Duodenal mucosa (tissue), 2 donors: ENCODE measurements at regions not wholly inside any gene's neighbourhood (a gene's known extent, or its start where the extent isn't known, plus 50 kb on each side); places are given as distances from the start of the nearest gene placed in this dataset.

Experiments
- H3K27ac ChIP-seq: one replicate; pipeline ENCODE4 v1.7.0; 2013; ENCODE audit warnings: low read depth, low read length
- H3K27me3 ChIP-seq, 2 donors: one replicate each; pipeline ENCODE4 v1.7.0; 2013; ENCODE audit warnings: low read length in 2 of 2, control low read depth in 1 of 2; ENCODE audit not compliant: insufficient read depth in 2 of 2, control insufficient read depth in 1 of 2
- H3K36me3 ChIP-seq, 2 donors: one replicate each; pipeline ENCODE4 v1.7.0; 2013; ENCODE audit warnings: low read length in 2 of 2, control low read depth in 1 of 2; ENCODE audit not compliant: insufficient read depth in 2 of 2, control insufficient read depth in 1 of 2
- H3K4me1 ChIP-seq, 2 donors: one replicate each; pipeline ENCODE4 v1.7.0; 2013; ENCODE audit warnings: low read length in 2 of 2, control low read depth in 1 of 2; ENCODE audit not compliant: insufficient read depth in 2 of 2, control insufficient read depth in 1 of 2
- H3K4me3 ChIP-seq, 2 donors: one replicate each; pipeline ENCODE4 v1.7.0; 2013; ENCODE audit warnings: low read length in 2 of 2, low read depth in 1 of 2
- H3K9ac ChIP-seq, 2 donors: one replicate each; pipeline ENCODE4 v1.7.0; 2013; ENCODE audit warnings: low read length in 2 of 2, low read depth in 1 of 2
- H3K9me3 ChIP-seq, 2 donors: one replicate each; pipeline ENCODE4 v1.7.0; 2013; ENCODE audit warnings: low read length in 2 of 2, control low read depth in 1 of 2; ENCODE audit not compliant: control insufficient read depth in 1 of 2

- no peak overlapping the region for H3K9ac ChIP-seq
- peaks cover 0 to 5% of the 10 kb centered on the region in 2 donors for H3K9me3 ChIP-seq
- no peak overlapping the region for H3K27ac ChIP-seq
- no peaks in the 10 kb centered on the region for H3K4me1 ChIP-seq
- no peaks in the 10 kb centered on the region for H3K36me3 ChIP-seq
- H3K4me3 ChIP-seq, result no peak overlapping the region
- peaks cover 0 to 4% of the 10 kb centered on the region in 2 donors for H3K27me3 ChIP-seq
These were observed 110.0 kb upstream of the FAM204A start for GRCh38 chr10:118452098-118452497.

- H3K4me1 ChIP-seq, result no peaks in the 10 kb centered on the region
- no peaks in the 10 kb centered on the region for H3K36me3 ChIP-seq
- no peak overlapping the region for H3K27ac ChIP-seq
- peaks cover 0 to 5% of the 10 kb centered on the region in 2 donors for H3K9me3 ChIP-seq
- H3K4me3 ChIP-seq, result no peak overlapping the region
- no peak overlapping the region for H3K9ac ChIP-seq
- peaks cover 0 to 4% of the 10 kb centered on the region in 2 donors for H3K27me3 ChIP-seq
These were observed 107.4 kb upstream of the FAM204A start for GRCh38 chr10:118449521-118449920.

- H3K27me3 ChIP-seq, result peaks cover 0 to 4% of the 10 kb centered on the region in 2 donors
- H3K9me3 ChIP-seq, result peaks cover 0 to 5% of the 10 kb centered on the region in 2 donors
- H3K4me3 ChIP-seq, result no peak overlapping the region
- no peak overlapping the region for H3K9ac ChIP-seq
- no peaks in the 10 kb centered on the region for H3K4me1 ChIP-seq
- H3K27ac ChIP-seq, result no peak overlapping the region
- H3K36me3 ChIP-seq, result no peaks in the 10 kb centered on the region
These were observed 106.6 kb upstream of the FAM204A start for GRCh38 chr10:118448744-118449143.

GRCh38 chr10:118447478-118448270 lies 105.5 kb upstream of the FAM204A start:
- Histone ChIP-seq H3K4me3 (no peak overlapping the region), H3K27me3 (peaks cover 0 to 4% of the 10 kb centered on the region in 2 donors), H3K27ac (no peak overlapping the region), H3K36me3 (no peaks in the 10 kb centered on the region), H3K9me3 (peaks cover 0 to under 1% of the 10 kb centered on the region in 2 donors), H3K4me1 (no peaks in the 10 kb centered on the region), H3K9ac (no peak overlapping the region)

- H3K27me3 ChIP-seq, result no peaks in the 10 kb centered on the region
- H3K36me3 ChIP-seq, result no peaks in the 10 kb centered on the region
- H3K4me3 ChIP-seq, result no peak overlapping the region
- no peaks in the 10 kb centered on the region for H3K9me3 ChIP-seq
- H3K27ac ChIP-seq, result no peak overlapping the region
- H3K4me1 ChIP-seq, result no peaks in the 10 kb centered on the region
- no peak overlapping the region for H3K9ac ChIP-seq
These were observed 103.4 kb upstream of the FAM204A start for GRCh38 chr10:118445535-118445934.

GRCh38 chr10:118444069-118444468 lies 101.9 kb upstream of the FAM204A start:
- Histone ChIP-seq H3K9me3 (no peaks in the 10 kb centered on the region), H3K4me3 (no peak overlapping the region), H3K27me3 (peaks cover 0 to 1% of the 10 kb centered on the region in 2 donors), H3K27ac (no peak overlapping the region), H3K9ac (no peak overlapping the region), H3K36me3 (no peaks in the 10 kb centered on the region), H3K4me1 (no peaks in the 10 kb centered on the region)

- H3K4me3 ChIP-seq, result no peak overlapping the region
- no peaks in the 10 kb centered on the region for H3K9me3 ChIP-seq
- no peaks in the 10 kb centered on the region for H3K36me3 ChIP-seq
- H3K27ac ChIP-seq, result no peak overlapping the region
- H3K9ac ChIP-seq, result no peak overlapping the region
- H3K4me1 ChIP-seq, result no peaks in the 10 kb centered on the region
- H3K27me3 ChIP-seq, result peaks cover 0 to 6% of the 10 kb centered on the region in 2 donors
These were observed 99.9 kb upstream of the FAM204A start for GRCh38 chr10:118442032-118442431.

- H3K9me3 ChIP-seq, result no peaks in the 10 kb centered on the region
- peaks cover 0 to 10% of the 10 kb centered on the region in 2 donors for H3K27me3 ChIP-seq
- H3K9ac ChIP-seq, result no peak overlapping the region
- H3K27ac ChIP-seq, result no peak overlapping the region
- no peaks in the 10 kb centered on the region for H3K4me1 ChIP-seq
- no peak overlapping the region for H3K4me3 ChIP-seq
- no peaks in the 10 kb centered on the region for H3K36me3 ChIP-seq
These were observed 97.7 kb upstream of the FAM204A start for GRCh38 chr10:118439824-118440223.

GRCh38 chr10:118436742-118437141 lies 94.6 kb upstream of the FAM204A start:
- Histone ChIP-seq H3K36me3 (no peaks in the 10 kb centered on the region), H3K4me1 (no peaks in the 10 kb centered on the region), H3K27me3 (peaks cover 0 to 10% of the 10 kb centered on the region in 2 donors), H3K9ac (no peak overlapping the region), H3K9me3 (no peaks in the 10 kb centered on the region), H3K27ac (no peak overlapping the region), H3K4me3 (no peak overlapping the region)

GRCh38 chr10:118430190-118430589 lies 88.1 kb upstream of the FAM204A start:
- Histone ChIP-seq H3K27ac (no peak overlapping the region), H3K27me3 (no peaks in the 10 kb centered on the region), H3K9ac (no peak overlapping the region), H3K4me1 (no peaks in the 10 kb centered on the region), H3K36me3 (no peaks in the 10 kb centered on the region), H3K4me3 (no peak overlapping the region), H3K9me3 (no peaks in the 10 kb centered on the region)
